ENCODE measurements at regions not wholly inside any gene's neighbourhood (a gene's known extent, or its start where the extent isn't known, plus 50 kb on each side); places are given as distances from the start of the nearest gene placed in this dataset.

DNA sequence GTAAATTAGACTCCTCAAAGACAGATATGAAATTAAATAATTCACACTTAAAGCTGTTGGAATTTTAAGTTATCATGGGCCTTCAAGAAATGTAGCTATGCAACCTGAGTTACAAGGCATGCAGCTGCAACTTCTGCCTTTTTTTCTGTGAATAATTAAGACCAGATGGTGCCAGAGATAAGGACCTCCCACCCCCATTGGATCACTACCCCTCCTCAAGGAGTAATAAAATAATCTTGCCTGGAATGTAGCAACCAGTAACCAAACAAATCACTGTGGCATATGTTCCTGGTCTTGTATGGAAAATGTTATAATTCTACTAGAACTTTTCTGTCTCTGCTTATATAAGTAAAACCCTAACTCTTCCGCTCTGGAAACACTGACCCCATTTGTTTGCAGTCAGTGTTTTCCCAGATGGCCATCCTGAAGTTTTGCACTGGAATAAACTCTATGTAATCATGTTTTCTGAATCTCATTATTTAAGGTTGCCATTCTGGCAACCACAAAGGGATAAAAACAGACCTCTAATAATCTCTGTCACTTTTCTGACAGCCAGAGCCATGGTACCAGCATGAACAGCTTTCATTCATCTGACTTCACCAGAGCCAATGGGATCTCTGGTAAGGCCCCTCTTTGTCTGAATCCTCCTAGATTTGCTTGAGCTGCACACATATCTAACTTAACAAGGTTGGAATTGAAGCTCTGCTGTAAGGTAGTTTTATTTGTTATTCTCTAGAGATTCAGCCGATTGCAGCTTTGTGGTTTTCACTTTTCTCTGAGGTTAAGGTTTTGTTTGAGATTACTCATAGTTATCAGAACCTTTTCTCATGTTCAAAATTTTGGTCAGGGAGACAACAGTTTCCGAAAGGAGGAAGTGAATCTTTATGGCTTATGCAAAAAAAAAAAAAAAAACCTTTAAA is 274.6 kb downstream of the NAF1 start:
- H3K36me3 ChIP-seq (ENCODE audit: low read depth) = no peaks in the 10 kb centered on the region
- no peak overlapping the region for H2AFZ ChIP-seq
- no peaks in the 10 kb centered on the region for H3K27me3 ChIP-seq (replicated peaks; ENCODE audit: insufficient read depth)
- H3F3A ChIP-seq (ENCODE audit: insufficient read depth) = no peaks in the 10 kb centered on the region
- WGBS, 2 experiments (ENCODE audit: low coverage in 1 of 2, low lambda C conversion rate in 2 of 2, missing lambda C conversion rate in 2 of 2) = 11 to 15% methylated on average over 3 of the region's 3 CpGs
- no peaks in the 10 kb centered on the region for H3K4me1 ChIP-seq (ENCODE audit: insufficient read depth)
- H4K20me1 ChIP-seq (ENCODE audit: insufficient read depth) = no peaks in the 10 kb centered on the region
- no peaks in the 10 kb centered on the region for H3K79me2 ChIP-seq (ENCODE audit: insufficient read depth)
- H3K27ac ChIP-seq = no peak overlapping the region
- H3K9me2 ChIP-seq (ENCODE audit: insufficient read depth) = no peaks in the 10 kb centered on the region
- no peak overlapping the region for H3K4me2 ChIP-seq (ENCODE audit: unreplicated experiment)
- TF ChIP-seq EZH2phosphoT487 (IDR thresholded peaks at IDR 0.05; ENCODE audit: insufficient read depth, low read depth) (no peak), EZH2 (IDR thresholded peaks at IDR 0.05; ENCODE audit: insufficient read depth, poor library complexity, severe bottlenecking) (no peak)
- no peak overlapping the region for H3K9ac ChIP-seq
- H3K9me3 ChIP-seq (ENCODE audit: low read depth) = no peaks in the 10 kb centered on the region
- in situ Hi-C loops (cut with MboI) = no loop called here
- no peak for DNase-seq
- H3K4me3 ChIP-seq = no peak overlapping the region

DNA sequence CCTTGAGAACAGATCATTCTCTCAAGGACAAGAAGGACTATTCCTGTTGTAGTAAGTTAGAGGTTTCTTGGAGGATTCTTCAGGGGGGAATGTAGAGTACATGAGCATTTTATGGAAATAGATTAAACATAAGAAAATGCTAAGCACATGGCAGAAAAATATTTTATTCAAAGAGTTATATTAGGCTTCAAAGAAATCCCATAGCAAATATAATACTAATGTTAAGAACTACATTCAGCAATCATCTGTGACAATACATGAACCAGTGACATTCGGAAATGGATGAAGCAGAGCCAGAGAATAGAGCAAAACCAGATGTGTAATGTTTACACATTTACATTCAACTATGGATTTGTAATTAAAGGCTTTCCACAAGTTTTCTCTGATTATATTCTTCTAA is 288.6 kb downstream of the NAF1 start:
- no peaks in the 10 kb centered on the region for H3F3A ChIP-seq (ENCODE audit: insufficient read depth)
- no peaks in the 10 kb centered on the region for H3K27me3 ChIP-seq (replicated peaks; ENCODE audit: insufficient read depth)
- in situ Hi-C loops (cut with MboI) = no loop called here
- no peak overlapping the region for H3K4me2 ChIP-seq (ENCODE audit: unreplicated experiment)
- H3K79me2 ChIP-seq (ENCODE audit: insufficient read depth) = no peaks in the 10 kb centered on the region
- no peak for TF ChIP-seq EZH2phosphoT487 (IDR thresholded peaks at IDR 0.05; ENCODE audit: insufficient read depth, low read depth)
- no peak for TF ChIP-seq EZH2 (IDR thresholded peaks at IDR 0.05; ENCODE audit: insufficient read depth, poor library complexity, severe bottlenecking)
- no peak overlapping the region for H3K4me3 ChIP-seq
- WGBS, 2 experiments (ENCODE audit: low coverage in 1 of 2, low lambda C conversion rate in 2 of 2, missing lambda C conversion rate in 2 of 2) = 4 to 5% methylated on average over 1 of the region's 1 CpG
- no peak for DNase-seq
- H3K27ac ChIP-seq = no peak overlapping the region
- H3K9me2 ChIP-seq (ENCODE audit: insufficient read depth) = no peaks in the 10 kb centered on the region
- no peaks in the 10 kb centered on the region for H4K20me1 ChIP-seq (ENCODE audit: insufficient read depth)
- H3K9me3 ChIP-seq (ENCODE audit: low read depth) = no peaks in the 10 kb centered on the region
- no peak overlapping the region for H2AFZ ChIP-seq
- H3K4me1 ChIP-seq (ENCODE audit: insufficient read depth) = no peaks in the 10 kb centered on the region
- H3K36me3 ChIP-seq (ENCODE audit: low read depth) = no peaks in the 10 kb centered on the region
- H3K9ac ChIP-seq = no peak overlapping the region

GRCh38 chr4:162874748-162875147 is 291.9 kb downstream of the NAF1 start:
- H3K27ac ChIP-seq = no peak overlapping the region
- H3K9me3 ChIP-seq (ENCODE audit: low read depth) = no peaks in the 10 kb centered on the region
- no peak overlapping the region for H3K4me2 ChIP-seq (ENCODE audit: unreplicated experiment)
- no peaks in the 10 kb centered on the region for H3K36me3 ChIP-seq (ENCODE audit: low read depth)
- WGBS, 2 experiments (ENCODE audit: low coverage in 1 of 2, low lambda C conversion rate in 2 of 2, missing lambda C conversion rate in 2 of 2) = 0 to 3% methylated on average over 2 of the region's 2 CpGs
- no peaks in the 10 kb centered on the region for H3K79me2 ChIP-seq (ENCODE audit: insufficient read depth)
- no peak overlapping the region for H2AFZ ChIP-seq
- no peaks in the 10 kb centered on the region for H3K27me3 ChIP-seq (replicated peaks; ENCODE audit: insufficient read depth)
- in situ Hi-C loops (cut with MboI) = no loop called here
- no peaks in the 10 kb centered on the region for H4K20me1 ChIP-seq (ENCODE audit: insufficient read depth)
- no peak for DNase-seq
- no peaks in the 10 kb centered on the region for H3K4me1 ChIP-seq (ENCODE audit: insufficient read depth)
- H3K4me3 ChIP-seq = no peak overlapping the region
- H3F3A ChIP-seq (ENCODE audit: insufficient read depth) = no peaks in the 10 kb centered on the region
- H3K9ac ChIP-seq = no peak overlapping the region
- H3K9me2 ChIP-seq (ENCODE audit: insufficient read depth) = no peaks in the 10 kb centered on the region
- TF ChIP-seq EZH2phosphoT487 (IDR thresholded peaks at IDR 0.05; ENCODE audit: insufficient read depth, low read depth) (no peak), EZH2 (IDR thresholded peaks at IDR 0.05; ENCODE audit: insufficient read depth, poor library complexity, severe bottlenecking) (no peak)

GRCh38 chr4:162871990-162872389 is 294.7 kb downstream of the NAF1 start:
- H3K27me3 ChIP-seq (replicated peaks; ENCODE audit: insufficient read depth) = no peaks in the 10 kb centered on the region
- no peaks in the 10 kb centered on the region for H3K4me1 ChIP-seq (ENCODE audit: insufficient read depth)
- no peaks in the 10 kb centered on the region for H3K9me2 ChIP-seq (ENCODE audit: insufficient read depth)
- WGBS, 2 experiments (ENCODE audit: low coverage in 1 of 2, low lambda C conversion rate in 2 of 2, missing lambda C conversion rate in 2 of 2) = 14 to 18% methylated on average over 4 of the region's 4 CpGs
- no peaks in the 10 kb centered on the region for H3K36me3 ChIP-seq (ENCODE audit: low read depth)
- H3K4me3 ChIP-seq = no peak overlapping the region
- no peaks in the 10 kb centered on the region for H3F3A ChIP-seq (ENCODE audit: insufficient read depth)
- in situ Hi-C loops (cut with MboI) = no loop called here
- no peak for TF ChIP-seq EZH2 (IDR thresholded peaks at IDR 0.05; ENCODE audit: insufficient read depth, poor library complexity, severe bottlenecking)
- TF ChIP-seq EZH2phosphoT487 (IDR thresholded peaks at IDR 0.05; ENCODE audit: insufficient read depth, low read depth) = no peak
- DNase-seq = no peak
- H3K9ac ChIP-seq = no peak overlapping the region
- H3K9me3 ChIP-seq (ENCODE audit: low read depth) = no peaks in the 10 kb centered on the region
- no peaks in the 10 kb centered on the region for H3K79me2 ChIP-seq (ENCODE audit: insufficient read depth)
- no peak overlapping the region for H2AFZ ChIP-seq
- H4K20me1 ChIP-seq (ENCODE audit: insufficient read depth) = no peaks in the 10 kb centered on the region
- no peak overlapping the region for H3K27ac ChIP-seq
- H3K4me2 ChIP-seq (ENCODE audit: unreplicated experiment) = no peak overlapping the region
